ENCODE measurements at regions not wholly inside any gene's neighbourhood (a gene's known extent, or its start where the extent isn't known, plus 50 kb on each side); places are given as distances from the start of the nearest gene placed in this dataset.

- H3K4me3 ChIP-seq = no peak overlapping the region
- no peak for TF ChIP-seq CTCF (IDR thresholded peaks at IDR 0.05)
- no peak overlapping the region for H3K27ac ChIP-seq
- DNase-seq (ENCODE audit: low spot score) = no peak
These were observed 115.7 kb upstream of the MSX2 start for GRCh38 chr5:174608631-174609097.

- Histone ChIP-seq H3K27ac (no peak overlapping the region), H3K4me3 (no peak overlapping the region)
- DNase-seq (ENCODE audit: low spot score) = no peak
- TF ChIP-seq CTCF (IDR thresholded peaks at IDR 0.05) = no peak
These were observed 115.3 kb upstream of the MSX2 start for GRCh38 chr5:174609116-174609515.

- TF ChIP-seq CTCF (IDR thresholded peaks at IDR 0.05) = no peak
- Histone ChIP-seq H3K27ac (no peak overlapping the region), H3K4me3 (no peak overlapping the region)
- DNase-seq (ENCODE audit: low spot score) = no peak
These were observed 113.4 kb upstream of the MSX2 start for GRCh38 chr5:174610968-174611367.

- no peak for TF ChIP-seq CTCF (IDR thresholded peaks at IDR 0.05)
- no peak for DNase-seq (ENCODE audit: low spot score)
- H3K27ac ChIP-seq = no peak overlapping the region
- H3K4me3 ChIP-seq = no peak overlapping the region
These were observed 111.7 kb upstream of the MSX2 start for GRCh38 chr5:174612686-174613085.

GRCh38 chr5:174614500-174615135, 109.8 kb upstream of the MSX2 start:
- TF ChIP-seq CTCF (IDR thresholded peaks at IDR 0.05) = no peak
- Histone ChIP-seq H3K27ac (no peak overlapping the region), H3K4me3 (no peak overlapping the region)
- DNase-seq (ENCODE audit: low spot score) = no peak

- Histone ChIP-seq H3K27ac (no peak overlapping the region), H3K4me3 (no peak overlapping the region)
- no peak for TF ChIP-seq CTCF (IDR thresholded peaks at IDR 0.05)
- DNase-seq (ENCODE audit: low spot score) = no peak
These were observed 108.3 kb upstream of the MSX2 start for GRCh38 chr5:174616036-174616435.

GRCh38 chr5:174617285-174617684, 107.1 kb upstream of the MSX2 start:
- no peak overlapping the region for H3K4me3 ChIP-seq
- DNase-seq (ENCODE audit: low spot score) = no peak
- no peak overlapping the region for H3K27ac ChIP-seq
- TF ChIP-seq CTCF (IDR thresholded peaks at IDR 0.05) = no peak

Data from coronary artery (tissue), 2 donors.